ENCODE measurements at regions not wholly inside any gene's neighbourhood (a gene's known extent, or its start where the extent isn't known, plus 50 kb on each side); places are given as distances from the start of the nearest gene placed in this dataset.

GRCh38 chr4:41424522-41424921 lies 113.4 kb upstream of the LIMCH1 start:
- no TSS peak for BruUV-seq (replicated peaks)
- no peaks in the 10 kb centered on the region for H3F3A ChIP-seq (ENCODE audit: low read length, unreplicated experiment)
- DNase-seq: no peak
- H2AFZ ChIP-seq (ENCODE audit: low read length): no peak overlapping the region
- H3K27me3 ChIP-seq (ENCODE audit: low read length): no peaks in the 10 kb centered on the region
- POLR2A ChIA-PET (ENCODE audit: unreplicated experiment): no interaction called here
- H3K36me3 ChIP-seq (ENCODE audit: low read depth, low read length): no peaks in the 10 kb centered on the region
- H4K20me1 ChIP-seq (ENCODE audit: low read length): no peaks in the 10 kb centered on the region
- no peaks in the 10 kb centered on the region for H3K9me3 ChIP-seq (ENCODE audit: low read length)
- H3K9ac ChIP-seq (ENCODE audit: low read length): no peak overlapping the region
- H3K9me2 ChIP-seq (replicated peaks; ENCODE audit: low read length): no peaks in the 10 kb centered on the region
- H3K4me1 ChIP-seq (ENCODE audit: insufficient read depth, low read length): no peaks in the 10 kb centered on the region
- CTCF ChIA-PET: no interaction called here
- H3K79me2 ChIP-seq (ENCODE audit: low read length): no peaks in the 10 kb centered on the region
- intact Hi-C loops (cut with micrococcal nuclease): no loop called here
- no peak for ATAC-seq
- no peak overlapping the region for H3K4me3 ChIP-seq (ENCODE audit: low read length)
- H3K27ac ChIP-seq (ENCODE audit: low read length): no peak overlapping the region
- TF ChIP-seq CTCF (conservative IDR thresholded peaks at IDR 0.05; ENCODE audit: low read depth, low read length) (no peak), EZH2 (IDR thresholded peaks at IDR 0.05; ENCODE audit: low read length, unreplicated experiment) (no peak), EZH2phosphoT487 (IDR thresholded peaks at IDR 0.05; ENCODE audit: borderline replicate concordance, low read length) (no peak)
- no peak overlapping the region for H3K4me2 ChIP-seq (ENCODE audit: low read length)

- Histone ChIP-seq H3K4me1 (ENCODE audit: insufficient read depth, low read length) (no peaks in the 10 kb centered on the region), H3K4me3 (ENCODE audit: low read length) (no peak overlapping the region), H3K27me3 (ENCODE audit: low read length) (no peaks in the 10 kb centered on the region), H2AFZ (ENCODE audit: low read length) (no peak overlapping the region), H3K4me2 (ENCODE audit: low read length) (no peak overlapping the region), H3K36me3 (ENCODE audit: low read depth, low read length) (no peaks in the 10 kb centered on the region), H3K79me2 (ENCODE audit: low read length) (no peaks in the 10 kb centered on the region), H3K27ac (ENCODE audit: low read length) (no peak overlapping the region), H3K9ac (ENCODE audit: low read length) (no peak overlapping the region), H3K9me2 (replicated peaks; ENCODE audit: low read length) (no peaks in the 10 kb centered on the region), H3F3A (ENCODE audit: low read length, unreplicated experiment) (no peaks in the 10 kb centered on the region), H3K9me3 (ENCODE audit: low read length) (no peaks in the 10 kb centered on the region), H4K20me1 (ENCODE audit: low read length) (no peaks in the 10 kb centered on the region)
- ChIA-PET POLR2A (ENCODE audit: unreplicated experiment) (no interaction called here), CTCF (no interaction called here)
- intact Hi-C loops (cut with micrococcal nuclease): no loop called here
- no TSS peak for BruUV-seq (replicated peaks)
- ATAC-seq: no peak
- TF ChIP-seq CTCF (conservative IDR thresholded peaks at IDR 0.05; ENCODE audit: low read depth, low read length) (no peak), EZH2 (IDR thresholded peaks at IDR 0.05; ENCODE audit: low read length, unreplicated experiment) (no peak), EZH2phosphoT487 (IDR thresholded peaks at IDR 0.05; ENCODE audit: borderline replicate concordance, low read length) (no peak)
- DNase-seq: no peak
Observed at GRCh38 chr4:41425650-41426049, 112.3 kb upstream of the LIMCH1 start.

GRCh38 chr4:41426539-41426938 lies 111.4 kb upstream of the LIMCH1 start:
- Histone ChIP-seq H3K9ac (ENCODE audit: low read length) (no peak overlapping the region), H3K4me3 (ENCODE audit: low read length) (no peak overlapping the region), H3F3A (ENCODE audit: low read length, unreplicated experiment) (no peaks in the 10 kb centered on the region), H3K36me3 (ENCODE audit: low read depth, low read length) (no peaks in the 10 kb centered on the region), H3K4me2 (ENCODE audit: low read length) (no peak overlapping the region), H3K79me2 (ENCODE audit: low read length) (no peaks in the 10 kb centered on the region), H2AFZ (ENCODE audit: low read length) (no peak overlapping the region), H3K27ac (ENCODE audit: low read length) (no peak overlapping the region), H3K27me3 (ENCODE audit: low read length) (no peaks in the 10 kb centered on the region), H3K9me3 (ENCODE audit: low read length) (no peaks in the 10 kb centered on the region), H4K20me1 (ENCODE audit: low read length) (no peaks in the 10 kb centered on the region), H3K9me2 (replicated peaks; ENCODE audit: low read length) (no peaks in the 10 kb centered on the region), H3K4me1 (ENCODE audit: insufficient read depth, low read length) (no peaks in the 10 kb centered on the region)
- POLR2A ChIA-PET (ENCODE audit: unreplicated experiment): no interaction called here
- BruUV-seq (replicated peaks): no TSS peak
- CTCF ChIA-PET: no interaction called here
- ATAC-seq (no peak), DNase-seq (no peak)
- TF ChIP-seq EZH2 (IDR thresholded peaks at IDR 0.05; ENCODE audit: low read length, unreplicated experiment): no peak
- TF ChIP-seq CTCF (conservative IDR thresholded peaks at IDR 0.05; ENCODE audit: low read depth, low read length): no peak
- no peak for TF ChIP-seq EZH2phosphoT487 (IDR thresholded peaks at IDR 0.05; ENCODE audit: borderline replicate concordance, low read length)
- intact Hi-C loops (cut with micrococcal nuclease): no loop called here

Data from PC-3 (cell line).